CD14-positive monocyte (primary cell): ENCODE measurements at regions not wholly inside any gene's neighbourhood (a gene's known extent, or its start where the extent isn't known, plus 50 kb on each side); places are given as distances from the start of the nearest gene placed in this dataset.
"Not testable (repeated sequence)": the region's sequence is repeated elsewhere in the genome, so short reads cannot be mapped to it uniquely, and the experiment has no call there.

ENCODE experiments used
- DNase-seq, 3 donors: peaks; one replicate each; pipeline ENCODE4 v3.0.0-alpha.2; 2011 to 2022
- H2AFZ ChIP-seq: 2 replicates; pipeline ENCODE4 v1.6.0; 2012; ENCODE audit warnings: mild to moderate bottlenecking, low read depth, low read length, inconsistent platforms; ENCODE audit not compliant: insufficient read depth, poor library complexity, severe bottlenecking
- H3K27ac ChIP-seq, 2 donors: 1 replicate in 1 of 2; 2 replicates in 1 of 2; pipeline ENCODE4 v1.5.1; 2012 to 2013; ENCODE audit warnings: low read length in 2 of 2, control low read depth in 1 of 2, inconsistent platforms in 1 of 2, low read depth in 1 of 2, mild to moderate bottlenecking in 1 of 2
- H3K27me3 ChIP-seq, 2 donors: one replicate each; pipeline versions ENCODE4 v1.6.0 to v1.6.1; 2011 to 2013; ENCODE audit warnings: low read length in 2 of 2; ENCODE audit not compliant: control insufficient read depth in 2 of 2, insufficient read depth in 2 of 2
- H3K36me3 ChIP-seq, 2 donors: replicated peaks in 1 of 2; 1 replicate in 1 of 2; 2 replicates in 1 of 2; pipeline versions ENCODE4 v1.5.1 to v1.6.1; 2012 to 2013; ENCODE audit warnings: low read length in 2 of 2, control low read depth in 1 of 2, inconsistent platforms in 1 of 2, mild to moderate bottlenecking in 1 of 2; ENCODE audit not compliant: insufficient read depth in 2 of 2, control insufficient read depth in 1 of 2
- H3K4me1 ChIP-seq, 2 donors: 1 replicate in 1 of 2; 2 replicates in 1 of 2; pipeline versions ENCODE4 v1.5.1 to v1.6.1; 2012 to 2013; ENCODE audit warnings: low read length in 2 of 2, control low read depth in 1 of 2, inconsistent platforms in 1 of 2, mild to moderate bottlenecking in 1 of 2, moderate library complexity in 1 of 2; ENCODE audit not compliant: insufficient read depth in 2 of 2, control insufficient read depth in 1 of 2
- H3K4me2 ChIP-seq: replicated peaks from 2 replicates; pipeline ENCODE3; 2012; ENCODE audit warnings: low read length, moderate library complexity, mild to moderate bottlenecking; ENCODE audit not compliant: poor library complexity, severe bottlenecking; ENCODE audit errors: extremely low read depth
- H3K4me3 ChIP-seq, 3 experiments: fragments of 200-600 bp in 1 of 3; sonication (generic) in 1 of 3; replicated peaks in 1 of 3; 1 replicate in 2 of 3; 2 replicates in 1 of 3; pipeline ENCODE4 v1.5.1; 2011 to 2013; ENCODE audit warnings: low read length in 3 of 3, mild to moderate bottlenecking in 3 of 3, control low read depth in 2 of 3, low read depth in 2 of 3, inconsistent platforms in 1 of 3, moderate library complexity in 1 of 3
- H3K79me2 ChIP-seq: 2 replicates; pipeline ENCODE4 v1.6.0; 2012; ENCODE audit warnings: mild to moderate bottlenecking, control low read depth, inconsistent platforms, low read length, moderate library complexity; ENCODE audit not compliant: insufficient read depth
- H3K9ac ChIP-seq: 2 replicates; pipeline ENCODE4 v1.6.0; 2017; ENCODE audit warnings: low read length, mild to moderate bottlenecking; ENCODE audit not compliant: insufficient read depth, poor library complexity, severe bottlenecking
- H3K9me3 ChIP-seq, 2 donors: replicated peaks in 1 of 2; 1 replicate in 1 of 2; 2 replicates in 1 of 2; pipeline versions ENCODE4 v1.5.1 to v1.6.1; 2012 to 2013; ENCODE audit warnings: low read length in 2 of 2, control low read depth in 1 of 2; ENCODE audit not compliant: control insufficient read depth in 1 of 2, insufficient read depth in 1 of 2
- H4K20me1 ChIP-seq: 2 replicates; pipeline ENCODE4 v1.6.0; 2012; ENCODE audit warnings: mild to moderate bottlenecking, low read length, control low read depth, moderate library complexity; ENCODE audit not compliant: insufficient read depth
- H3K27ac Mint-ChIP-seq, 7 donors: one replicate each; pipeline ENCODE4 v1.8.0; 2020; ENCODE audit warnings: mild to moderate bottlenecking in 7 of 7, mixed read lengths in 7 of 7, moderate library complexity in 6 of 7, inconsistent platforms in 2 of 7
- H3K27me3 Mint-ChIP-seq, 3 donors: one replicate each; pipeline ENCODE4 v1.8.0; 2021 to 2022; ENCODE audit warnings: low read depth in 3 of 3, mild to moderate bottlenecking in 3 of 3, mixed read lengths in 3 of 3, moderate library complexity in 3 of 3, inconsistent platforms in 1 of 3
- H3K36me3 Mint-ChIP-seq, 2 donors: one replicate each; pipeline ENCODE4 v1.8.0; 2020; ENCODE audit warnings: mixed read lengths in 2 of 2, inconsistent platforms in 1 of 2, mild to moderate bottlenecking in 1 of 2
- H3K4me1 Mint-ChIP-seq: one replicate; pipeline ENCODE4 v1.8.0; 2020; ENCODE audit warnings: mild to moderate bottlenecking, mixed read lengths
- H3K4me3 Mint-ChIP-seq, 2 donors: one replicate each; pipeline ENCODE4 v1.8.0; 2020; ENCODE audit warnings: mild to moderate bottlenecking in 2 of 2, mixed read lengths in 2 of 2, moderate library complexity in 1 of 2
- H3K9me3 Mint-ChIP-seq, 7 donors: one replicate each; pipeline ENCODE4 v1.8.0; 2020 to 2022; ENCODE audit warnings: mixed read lengths in 7 of 7, mild to moderate bottlenecking in 6 of 7, moderate library complexity in 6 of 7, inconsistent platforms in 2 of 7
- CTCF ChIP-seq: fragments of 200-600 bp; IDR thresholded peaks from one replicate; pipeline ENCODE4 v1.8.0; 2022; ENCODE audit warnings: antibody characterized with exemption, mild to moderate bottlenecking
- WGBS: methylation state at CpG from one replicate; pipeline ENCODE4 v1.1.5; 2013; ENCODE audit warnings: missing lambda C conversion rate; ENCODE audit not compliant: insufficient coverage; 5-methylcytosine and 5-hydroxymethylcytosine counted together
- intact Hi-C, 2 donors: fragments of 100-400 bp; cut with micrococcal nuclease; formaldehyde crosslinking; loops; one replicate each; pipeline versions ENCODE4 v1.15.0 to v1.15.1; 2023

- no peak overlapping the region for H2AFZ ChIP-seq
- H3K9ac ChIP-seq, result no peak overlapping the region
- 88% methylated on average over 3 of the region's 4 CpGs for WGBS
- no peak overlapping the region for H3K27ac Mint-ChIP-seq
- peaks cover 0 to 12% (median 4%) of the 10 kb centered on the region in 7 donors for H3K9me3 Mint-ChIP-seq
- H3K4me3 ChIP-seq, result no peak overlapping the region
- intact Hi-C loops, result no loop called here
- H3K36me3 Mint-ChIP-seq, result no peaks in the 10 kb centered on the region
- H3K4me1 ChIP-seq, result no peaks in the 10 kb centered on the region
- H3K4me2 ChIP-seq, result no peak overlapping the region
- H3K27me3 Mint-ChIP-seq, result peaks cover 0 to 1% (median 0%) of the 10 kb centered on the region in 3 donors
- H3K4me1 Mint-ChIP-seq, result no peaks in the 10 kb centered on the region
- no peaks in the 10 kb centered on the region for H3K36me3 ChIP-seq
- peaks cover 0 to 4% of the 10 kb centered on the region in 2 donors for H3K9me3 ChIP-seq
- no peak for TF ChIP-seq CTCF
- no peak overlapping the region for H3K27ac ChIP-seq
- no peaks in the 10 kb centered on the region for H4K20me1 ChIP-seq
- no peaks in the 10 kb centered on the region for H3K79me2 ChIP-seq
- no peaks in the 10 kb centered on the region for H3K27me3 ChIP-seq
- H3K4me3 Mint-ChIP-seq, result no peak overlapping the region
- no peak for DNase-seq
Observed at GRCh38 chr20:55079917-55080316, 604.5 kb downstream of the DOK5 start.

- H3K79me2 ChIP-seq, H3K4me1 ChIP-seq, H3K4me2 ChIP-seq, H3K9me3 Mint-ChIP-seq, H3K27me3 Mint-ChIP-seq, H3K4me3 Mint-ChIP-seq, H3K9ac ChIP-seq, H3K27ac Mint-ChIP-seq, H3K27ac ChIP-seq, H4K20me1 ChIP-seq, H3K36me3 Mint-ChIP-seq, H3K4me3 ChIP-seq, H2AFZ ChIP-seq, H3K4me1 Mint-ChIP-seq, H3K27me3 ChIP-seq, H3K9me3 ChIP-seq, H3K36me3 ChIP-seq, DNase-seq, intact Hi-C loops: not testable (repeated sequence)
- no CpG with 5 or more reads among the region's 19 CpGs for WGBS
Observed at GRCh38 chr20:55074266-55074840, 599.0 kb downstream of the DOK5 start.
